ENCODE measurements at regions not wholly inside any gene's neighbourhood (a gene's known extent, or its start where the extent isn't known, plus 50 kb on each side); places are given as distances from the start of the nearest gene placed in this dataset.

DNA sequence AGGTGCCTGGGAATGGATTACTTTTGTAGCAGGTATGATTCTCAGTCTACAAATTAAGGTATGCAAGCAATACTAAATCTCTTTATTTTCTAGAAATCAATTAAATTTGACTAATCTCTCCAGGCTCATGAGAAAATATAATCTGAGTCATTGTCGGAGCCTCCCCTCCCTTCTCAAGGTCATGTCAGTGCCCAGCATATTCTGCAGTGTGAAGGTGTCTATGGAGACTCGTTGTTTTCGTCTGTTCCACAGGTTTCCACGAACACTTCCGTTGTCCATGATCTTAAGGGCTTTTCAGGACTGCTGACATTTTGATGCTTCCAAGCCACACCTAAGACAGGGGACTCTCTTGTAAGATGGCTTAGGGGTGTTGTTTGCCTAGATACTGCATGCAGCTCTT lies 56.6 kb upstream of the SCOC start:
- no peak overlapping the region for H3K27ac Mint-ChIP-seq (ENCODE audit: unreplicated experiment)
- no peak for DNase-seq (ENCODE audit: low read depth, low spot score)
- no peaks in the 10 kb centered on the region for H3K27me3 Mint-ChIP-seq (ENCODE audit: low read depth)
- peaks cover 4% of the 10 kb centered on the region for H3K9me3 Mint-ChIP-seq
- H3K4me3 Mint-ChIP-seq = no peak overlapping the region
- H3K4me1 Mint-ChIP-seq = peaks cover 28% of the 10 kb centered on the region
- peaks cover 3% of the 10 kb centered on the region for H3K36me3 Mint-ChIP-seq (ENCODE audit: low read depth)
- TF ChIP-seq, protein P1, sequence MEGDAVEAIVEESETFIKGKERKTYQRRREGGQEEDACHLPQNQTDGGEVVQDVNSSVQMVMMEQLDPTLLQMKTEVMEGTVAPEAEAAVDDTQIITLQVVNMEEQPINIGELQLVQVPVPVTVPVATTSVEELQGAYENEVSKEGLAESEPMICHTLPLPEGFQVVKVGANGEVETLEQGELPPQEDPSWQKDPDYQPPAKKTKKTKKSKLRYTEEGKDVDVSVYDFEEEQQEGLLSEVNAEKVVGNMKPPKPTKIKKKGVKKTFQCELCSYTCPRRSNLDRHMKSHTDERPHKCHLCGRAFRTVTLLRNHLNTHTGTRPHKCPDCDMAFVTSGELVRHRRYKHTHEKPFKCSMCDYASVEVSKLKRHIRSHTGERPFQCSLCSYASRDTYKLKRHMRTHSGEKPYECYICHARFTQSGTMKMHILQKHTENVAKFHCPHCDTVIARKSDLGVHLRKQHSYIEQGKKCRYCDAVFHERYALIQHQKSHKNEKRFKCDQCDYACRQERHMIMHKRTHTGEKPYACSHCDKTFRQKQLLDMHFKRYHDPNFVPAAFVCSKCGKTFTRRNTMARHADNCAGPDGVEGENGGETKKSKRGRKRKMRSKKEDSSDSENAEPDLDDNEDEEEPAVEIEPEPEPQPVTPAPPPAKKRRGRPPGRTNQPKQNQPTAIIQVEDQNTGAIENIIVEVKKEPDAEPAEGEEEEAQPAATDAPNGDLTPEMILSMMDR (conservative IDR thresholded peaks at IDR 0.05) = no peak

DNA sequence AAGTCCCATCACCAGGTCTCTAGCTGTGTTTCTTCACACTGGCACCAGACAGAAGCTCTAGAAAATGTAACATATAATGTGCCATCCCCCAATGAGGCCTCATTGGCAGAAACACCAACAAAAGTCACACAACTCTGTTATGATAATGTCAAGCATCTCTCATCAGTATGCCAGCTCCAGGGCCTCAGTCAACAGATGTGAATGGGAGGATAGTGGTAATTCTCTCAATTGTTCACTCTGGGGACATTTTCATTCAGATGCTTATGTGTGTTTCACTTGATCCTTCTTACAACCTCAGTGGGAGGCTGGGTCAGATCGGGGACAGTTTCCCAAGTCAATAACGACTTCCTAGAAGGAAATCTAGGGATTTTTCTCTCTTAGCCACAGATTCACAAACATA lies 57.5 kb upstream of the SCOC start:
- DNase-seq (ENCODE audit: low read depth, low spot score) = no peak
- no peak overlapping the region for H3K27ac Mint-ChIP-seq (ENCODE audit: unreplicated experiment)
- H3K36me3 Mint-ChIP-seq (ENCODE audit: low read depth) = no peaks in the 10 kb centered on the region
- no peak overlapping the region for H3K4me3 Mint-ChIP-seq
- H3K27me3 Mint-ChIP-seq (ENCODE audit: low read depth) = no peaks in the 10 kb centered on the region
- no peaks in the 10 kb centered on the region for H3K9me3 Mint-ChIP-seq
- TF ChIP-seq, protein P1 (conservative IDR thresholded peaks at IDR 0.05) = no peak
- peaks cover 28% of the 10 kb centered on the region for H3K4me1 Mint-ChIP-seq

DNA sequence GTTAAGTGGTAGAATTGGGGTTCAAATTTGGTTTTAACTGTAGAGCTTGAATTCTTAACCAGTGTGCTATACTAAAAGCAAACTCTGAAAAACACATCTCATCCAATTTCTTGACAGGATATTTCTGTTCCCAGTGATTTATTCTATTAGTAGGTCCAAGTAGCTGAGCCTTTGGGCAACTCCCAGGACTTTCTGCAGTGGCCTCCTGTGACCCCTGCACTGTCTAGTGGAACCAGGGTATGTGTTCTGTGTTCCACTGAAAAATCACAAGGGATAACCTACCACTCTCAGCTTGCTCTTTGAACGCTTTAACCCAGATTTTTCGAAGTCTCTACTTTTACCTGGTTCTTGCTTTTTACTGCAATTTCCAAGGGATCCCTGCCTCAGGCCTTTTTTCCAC lies 58.0 kb upstream of the SCOC start:
- Mint-ChIP-seq H3K27ac (ENCODE audit: unreplicated experiment) (no peak overlapping the region), H3K9me3 (no peaks in the 10 kb centered on the region), H3K4me3 (no peak overlapping the region), H3K4me1 (peaks cover 28% of the 10 kb centered on the region), H3K27me3 (ENCODE audit: low read depth) (no peaks in the 10 kb centered on the region), H3K36me3 (ENCODE audit: low read depth) (no peaks in the 10 kb centered on the region)
- TF ChIP-seq, protein P1 (conservative IDR thresholded peaks at IDR 0.05) = no peak
- no peak for DNase-seq (ENCODE audit: low read depth, low spot score)

DNA sequence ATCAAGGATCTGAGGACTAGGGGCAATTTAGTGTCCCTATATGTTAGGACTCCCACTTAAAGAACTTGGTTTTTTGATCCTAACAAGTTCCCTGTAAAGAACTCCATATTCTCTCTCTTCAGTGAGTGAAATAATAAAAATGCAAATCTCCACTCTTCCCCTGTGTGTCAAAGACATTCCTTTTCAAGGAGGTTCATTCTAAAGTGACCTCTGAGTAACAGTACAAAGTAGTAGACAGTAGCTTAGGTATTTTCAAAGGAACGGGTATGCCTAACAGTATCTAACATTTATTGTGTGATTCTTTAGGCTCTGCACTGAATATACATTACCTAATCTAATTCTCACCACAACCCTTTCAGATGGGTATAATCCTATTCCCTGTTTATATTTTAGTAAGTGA lies 58.4 kb upstream of the SCOC start:
- H3K4me1 Mint-ChIP-seq = peaks cover 28% of the 10 kb centered on the region
- H3K9me3 Mint-ChIP-seq = no peaks in the 10 kb centered on the region
- H3K27me3 Mint-ChIP-seq (ENCODE audit: low read depth) = no peaks in the 10 kb centered on the region
- H3K27ac Mint-ChIP-seq (ENCODE audit: unreplicated experiment) = no peak overlapping the region
- no peak for DNase-seq (ENCODE audit: low read depth, low spot score)
- no peaks in the 10 kb centered on the region for H3K36me3 Mint-ChIP-seq (ENCODE audit: low read depth)
- H3K4me3 Mint-ChIP-seq = no peak overlapping the region
- TF ChIP-seq, protein P1 (conservative IDR thresholded peaks at IDR 0.05) = no peak

DNA sequence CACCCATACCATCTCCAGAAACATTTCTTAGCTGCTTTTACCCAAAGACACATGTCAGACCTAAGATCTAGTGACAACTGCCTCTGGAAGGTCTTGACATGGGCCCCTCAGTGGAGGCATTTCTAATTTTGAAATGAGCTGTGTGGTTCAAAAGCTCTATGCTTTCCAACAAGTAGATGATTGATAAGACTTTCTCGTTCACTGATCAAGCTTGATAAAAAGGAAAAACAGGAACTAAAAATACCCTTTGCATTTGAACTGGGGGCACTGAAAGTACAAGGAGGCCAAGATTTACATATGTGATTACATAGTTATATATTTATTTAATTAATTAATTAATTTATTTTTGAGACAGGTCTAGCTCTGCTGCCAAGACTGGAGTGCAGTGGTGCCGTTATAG lies 61.3 kb upstream of the SCOC start:
- Mint-ChIP-seq H3K27me3 (ENCODE audit: low read depth) (no peaks in the 10 kb centered on the region), H3K4me1 (peaks cover 26% of the 10 kb centered on the region), H3K36me3 (ENCODE audit: low read depth) (no peaks in the 10 kb centered on the region), H3K9me3 (no peaks in the 10 kb centered on the region), H3K4me3 (no peak overlapping the region), H3K27ac (ENCODE audit: unreplicated experiment) (no peak overlapping the region)
- TF ChIP-seq, protein P1 (conservative IDR thresholded peaks at IDR 0.05) = no peak
- DNase-seq (ENCODE audit: low read depth, low spot score) = no peak

All from neural crest cell (in vitro differentiated cells).